ENCODE measurements at regions not wholly inside any gene's neighbourhood (a gene's known extent, or its start where the extent isn't known, plus 50 kb on each side); places are given as distances from the start of the nearest gene placed in this dataset.

DNA sequence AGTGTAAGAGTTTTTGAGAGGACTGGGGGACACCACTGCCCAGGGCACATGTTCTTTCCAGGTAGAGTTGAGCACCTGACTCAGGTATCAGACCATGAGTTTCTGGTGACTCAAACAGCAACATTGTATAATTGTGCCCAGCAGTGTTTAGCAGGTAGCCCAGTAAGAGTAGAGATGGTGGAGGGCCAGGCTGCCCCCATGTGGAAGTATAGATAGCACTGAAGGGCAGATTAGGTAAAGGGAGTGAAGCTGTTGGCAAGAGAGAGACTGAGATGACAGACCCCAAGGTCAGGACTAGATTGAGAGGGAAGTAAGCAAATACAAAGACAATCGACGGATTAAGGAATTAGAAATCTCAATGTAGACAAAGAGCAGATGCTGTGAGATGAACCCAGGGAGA is 74.6 kb downstream of the TRIM42 start:
- no peak overlapping the region for H3K4me3 ChIP-seq (ENCODE audit: low read depth, low read length)
- no peak for TF ChIP-seq CTCF (IDR thresholded peaks at IDR 0.05; ENCODE audit: control insufficient read depth, extremely low read depth, insufficient read depth)
- no peak for DNase-seq (ENCODE audit: low read depth)

GRCh38 chr3:140753865-140754754 is 76.2 kb downstream of the TRIM42 start:
- TF ChIP-seq CTCF (IDR thresholded peaks at IDR 0.05; ENCODE audit: control insufficient read depth, extremely low read depth, insufficient read depth) = no peak
- DNase-seq (ENCODE audit: low read depth) = no peak
- H3K4me3 ChIP-seq (ENCODE audit: low read depth, low read length) = no peak overlapping the region

GRCh38 chr3:140754936-140755335 is 77.1 kb downstream of the TRIM42 start:
- TF ChIP-seq CTCF (IDR thresholded peaks at IDR 0.05; ENCODE audit: control insufficient read depth, extremely low read depth, insufficient read depth) = no peak
- DNase-seq (ENCODE audit: low read depth) = no peak
- H3K4me3 ChIP-seq (ENCODE audit: low read depth, low read length) = no peak overlapping the region

GRCh38 chr3:140756240-140757016 is 78.6 kb downstream of the TRIM42 start:
- TF ChIP-seq CTCF (IDR thresholded peaks at IDR 0.05; ENCODE audit: control insufficient read depth, extremely low read depth, insufficient read depth) = no peak
- no peak for DNase-seq (ENCODE audit: low read depth)
- H3K4me3 ChIP-seq (ENCODE audit: low read depth, low read length) = no peak overlapping the region

GRCh38 chr3:140758791-140759444 is 81.1 kb downstream of the TRIM42 start:
- no peak for TF ChIP-seq CTCF (IDR thresholded peaks at IDR 0.05; ENCODE audit: control insufficient read depth, extremely low read depth, insufficient read depth)
- DNase-seq (ENCODE audit: low read depth) = no peak
- H3K4me3 ChIP-seq (ENCODE audit: low read depth, low read length) = no peak overlapping the region

GRCh38 chr3:140760324-140761075 is 82.6 kb downstream of the TRIM42 start:
- DNase-seq (ENCODE audit: low read depth) = no peak
- no peak for TF ChIP-seq CTCF (IDR thresholded peaks at IDR 0.05; ENCODE audit: control insufficient read depth, extremely low read depth, insufficient read depth)
- H3K4me3 ChIP-seq (ENCODE audit: low read depth, low read length) = no peak overlapping the region

Data from LNCaP clone FGC (cell line).